Stomach (tissue), 8 donors: ENCODE measurements at regions not wholly inside any gene's neighbourhood (a gene's known extent, or its start where the extent isn't known, plus 50 kb on each side); places are given as distances from the start of the nearest gene placed in this dataset.

Experiments used
- DNase-seq, 2 donors: peaks; one replicate each; pipeline versions ENCODE4 v3.0.0 to v3.0.0-alpha.2; 2013 to 2019
- H3K27ac ChIP-seq, 5 donors: fragments of 200-600 bp in 4 of 5; sonication (generic) in 4 of 5; one replicate each; pipeline ENCODE4 v1.5.1; 2013 to 2019; ENCODE audit warnings: mild to moderate bottlenecking in 1 of 5, moderate library complexity in 1 of 5
- H3K27me3 ChIP-seq, 3 donors: fragments of 200-600 bp; sonication (generic); one replicate each; pipeline ENCODE4 v1.5.1; 2017 to 2019; ENCODE audit warnings: mixed run types in 1 of 3
- H3K36me3 ChIP-seq, 4 donors: fragments of 200-600 bp; sonication (generic); 1 replicate in 3 of 4; 2 replicates in 1 of 4; pipeline ENCODE4 v1.5.1; 2016 to 2019
- H3K4me1 ChIP-seq, 4 donors: fragments of 200-600 bp; sonication (generic); one replicate each; pipeline ENCODE4 v1.5.1; 2016 to 2019
- H3K4me3 ChIP-seq, 4 donors: fragments of 200-600 bp; sonication (generic) in 3 of 4; one replicate each; pipeline ENCODE4 v1.5.1; 2016 to 2019; ENCODE audit warnings: mild to moderate bottlenecking in 1 of 4
- H3K9me3 ChIP-seq, 4 donors: fragments of 200-600 bp; sonication (generic); one replicate each; pipeline ENCODE4 v1.5.1; 2016 to 2019
- CTCF ChIP-seq, 7 experiments: fragments of 450-650 bp in 4 of 7; fragments of 200-600 bp in 3 of 7; sonication (generic) in 3 of 7; IDR thresholded peaks; one replicate each; pipeline ENCODE4 v1.5.1; 2016 to 2019; ENCODE audit warnings: antibody characterized with exemption in 7 of 7, control low read depth in 2 of 7, mild to moderate bottlenecking in 1 of 7
- EP300 ChIP-seq: sonication (generic); formaldehyde crosslinking; IDR thresholded peaks from one replicate; pipeline ENCODE4 v1.6.1; 2017; ENCODE audit warnings: antibody characterized with exemption
- POLR2A ChIP-seq, 4 donors: fragments of 450-650 bp; IDR thresholded peaks; one replicate each; pipeline ENCODE4 v1.6.1; 2016; ENCODE audit warnings: antibody characterized with exemption in 4 of 4, control low read depth in 2 of 4, mild to moderate bottlenecking in 1 of 4, moderate library complexity in 1 of 4
- POLR2AphosphoS5 ChIP-seq, 3 donors: sonication (generic); formaldehyde crosslinking; IDR thresholded peaks; one replicate each; pipeline ENCODE4 v1.6.1; 2016; ENCODE audit warnings: antibody characterized with exemption in 3 of 3
- WGBS, 5 donors: extraction: QIAGEN DNeasy Blood & Tissue Kit in 3 of 5; methylation state at CpG; one replicate each; pipeline versions ENCODE4 v1.1.5 to v1.1.7; 2013 to 2018; 5-methylcytosine and 5-hydroxymethylcytosine counted together
- intact Hi-C: fragments of 100-400 bp; cut with DNase I; formaldehyde crosslinking; loops from one replicate; pipeline ENCODE4 v1.15.1; 2023; ENCODE audit warnings: low total_unique reads
- donor health status: healthy with polysubstance abuse.
- donor health status: Bipolar disorder and iron deficiency.
- donor health status: healthy.

- no peak overlapping the region for H3K27ac ChIP-seq
- peaks cover 0 to 15% (median 4%) of the 10 kb centered on the region in 4 donors for H3K9me3 ChIP-seq
- H3K36me3 ChIP-seq: no peaks in the 10 kb centered on the region
- no peak for TF ChIP-seq POLR2A (IDR thresholded peaks at IDR 0.05)
- TF ChIP-seq CTCF (IDR thresholded peaks at IDR 0.05): no peak
- TF ChIP-seq POLR2AphosphoS5 (IDR thresholded peaks at IDR 0.05): no peak
- no peak for TF ChIP-seq EP300
- DNase-seq: no peak
- intact Hi-C loops: no loop called here
- H3K27me3 ChIP-seq: no peaks in the 10 kb centered on the region
- H3K4me1 ChIP-seq: no peaks in the 10 kb centered on the region
- H3K4me3 ChIP-seq: no peak overlapping the region
Measured at GRCh38 chr5:130799015-130799414, 366.0 kb downstream of the HINT1 start.

GRCh38 chr5:130797303-130797702 is 367.8 kb downstream of the HINT1 start:
- TF ChIP-seq EP300 (no peak), POLR2AphosphoS5 (IDR thresholded peaks at IDR 0.05) (no peak)
- Histone ChIP-seq H3K27ac (no peak overlapping the region), H3K36me3 (no peaks in the 10 kb centered on the region), H3K27me3 (no peaks in the 10 kb centered on the region), H3K4me1 (no peaks in the 10 kb centered on the region), H3K4me3 (no peak overlapping the region), H3K9me3 (peaks cover 0 to 15% (median 4%) of the 10 kb centered on the region in 4 donors)
- 44 to 69% (median 62%) methylated on average over 3 of the region's 3 CpGs for WGBS, 5 donors
- intact Hi-C loops: no loop called here
- DNase-seq: no peak

DNA sequence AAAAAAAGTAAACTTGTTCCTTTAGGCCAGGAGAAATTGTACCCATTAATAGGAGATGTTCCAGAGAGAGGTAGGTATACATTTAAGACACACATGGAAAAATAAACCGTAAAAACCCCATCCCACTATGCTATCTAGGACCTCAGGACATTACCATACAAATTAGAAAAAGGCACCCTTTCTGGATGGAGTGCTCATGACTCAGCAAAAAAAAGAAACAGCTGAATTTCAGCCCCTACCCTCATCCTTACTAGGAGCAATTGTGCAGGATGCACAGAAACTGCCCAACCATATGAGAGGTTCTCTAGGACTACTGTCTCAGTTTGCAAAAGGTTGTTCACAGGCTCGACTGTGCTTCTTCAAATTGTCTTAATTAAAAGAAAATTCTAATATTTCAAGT is 368.2 kb downstream of the HINT1 start:
- intact Hi-C loops: no loop called here

GRCh38 chr5:130796032-130796431 is 369.0 kb downstream of the HINT1 start:
- DNase-seq: no peak
- intact Hi-C loops: no loop called here
- Histone ChIP-seq H3K9me3 (peaks cover 0 to 11% (median 3%) of the 10 kb centered on the region in 4 donors), H3K4me1 (no peaks in the 10 kb centered on the region), H3K4me3 (no peak overlapping the region), H3K27ac (no peak overlapping the region), H3K36me3 (no peaks in the 10 kb centered on the region), H3K27me3 (no peaks in the 10 kb centered on the region)
- 34 to 65% (median 56%) methylated on average over 2 of the region's 2 CpGs for WGBS, 5 donors
- TF ChIP-seq POLR2A (IDR thresholded peaks at IDR 0.05) (no peak), POLR2AphosphoS5 (IDR thresholded peaks at IDR 0.05) (no peak), EP300 (no peak), CTCF (IDR thresholded peaks at IDR 0.05) (no peak)

More for the DNA sequence above, 368.2 kb downstream of the HINT1 start:
- WGBS, 5 donors: 56 to 73% (median 63%) methylated on average over 2 of the region's 2 CpGs
- H3K4me3 ChIP-seq: no peak overlapping the region
- H3K9me3 ChIP-seq: peaks cover 0 to 15% (median 4%) of the 10 kb centered on the region in 4 donors
- H3K27me3 ChIP-seq: no peaks in the 10 kb centered on the region
- no peak for DNase-seq
- H3K27ac ChIP-seq: no peak overlapping the region
- TF ChIP-seq POLR2A (IDR thresholded peaks at IDR 0.05) (no peak), CTCF (IDR thresholded peaks at IDR 0.05) (no peak), POLR2AphosphoS5 (IDR thresholded peaks at IDR 0.05) (no peak), EP300 (no peak)
- H3K36me3 ChIP-seq: no peaks in the 10 kb centered on the region
- H3K4me1 ChIP-seq: no peaks in the 10 kb centered on the region

- WGBS, 5 donors: 82 to 93% (median 90%) methylated on average over 2 of the region's 2 CpGs
- TF ChIP-seq POLR2AphosphoS5 (IDR thresholded peaks at IDR 0.05): no peak
- no peak for TF ChIP-seq CTCF (IDR thresholded peaks at IDR 0.05)
- no peak for TF ChIP-seq POLR2A (IDR thresholded peaks at IDR 0.05)
Measured at GRCh38 chr5:130795037-130795436, 370.0 kb downstream of the HINT1 start.

More at GRCh38 chr5:130795037-130795436, 370.0 kb downstream of the HINT1 start:
- Histone ChIP-seq H3K9me3 (peaks cover 0 to 8% (median 0%) of the 10 kb centered on the region in 4 donors), H3K4me1 (no peaks in the 10 kb centered on the region), H3K4me3 (no peak overlapping the region), H3K27me3 (no peaks in the 10 kb centered on the region), H3K36me3 (no peaks in the 10 kb centered on the region), H3K27ac (no peak overlapping the region)
- intact Hi-C loops: no loop called here
- DNase-seq: no peak
